ENCODE measurements at regions not wholly inside any gene's neighbourhood (a gene's known extent, or its start where the extent isn't known, plus 50 kb on each side); places are given as distances from the start of the nearest gene placed in this dataset.

GRCh38 chr1:114334297-114334696, 176.7 kb downstream of the TRIM33 start:
- DNase-seq (ENCODE audit: low read depth in 6 of 9, low spot score in 9 of 9) = peak in 2 of 9 donors; percentile 43 to 76
- no peak overlapping the region for H3K4me3 ChIP-seq (ENCODE audit: low read length in 2 of 2)

DNA sequence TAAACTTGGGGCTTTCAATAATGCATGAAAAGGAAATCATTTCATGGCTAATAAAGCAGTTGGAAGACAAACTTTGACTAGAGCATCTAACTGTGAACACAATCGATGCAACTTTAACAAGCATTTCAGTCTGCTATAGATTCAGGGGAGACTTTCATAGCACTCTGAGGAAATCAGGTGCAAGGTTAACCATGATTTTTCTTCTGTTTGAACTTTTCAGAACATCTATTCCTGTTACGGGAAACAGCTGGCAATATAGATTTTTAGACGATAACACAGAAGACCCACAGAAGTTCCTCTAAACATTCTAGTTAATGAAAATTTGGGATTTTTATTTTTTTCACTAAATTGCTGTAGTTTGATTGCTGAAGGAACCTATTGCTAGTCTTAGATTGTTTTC, 177.3 kb downstream of the TRIM33 start:
- WGBS = 11% methylated on average over 3 of the region's 3 CpGs
- Histone ChIP-seq H3K4me3 (ENCODE audit: low read length in 2 of 2) (no peak overlapping the region), H3K27me3 (ENCODE audit: control insufficient read depth in 2 of 2, insufficient read depth in 1 of 2, low read length in 1 of 2) (no peaks in the 10 kb centered on the region), H3K27ac (ENCODE audit: low read depth in 1 of 2, low read length in 1 of 2) (peak overlapping the region in 1 of 2 donors; percentile 6), H3K4me1 (ENCODE audit: control insufficient read depth in 2 of 2, insufficient read depth in 2 of 2, low read length in 2 of 2) (peaks cover 49 to 55% of the 10 kb centered on the region in 2 donors), H3K36me3 (ENCODE audit: control insufficient read depth in 2 of 2, insufficient read depth in 2 of 2, low read length in 1 of 2) (no peaks in the 10 kb centered on the region), H3K9me3 (ENCODE audit: control insufficient read depth in 2 of 2, insufficient read depth in 1 of 2, low read length in 1 of 2) (no peaks in the 10 kb centered on the region)
- peak in 1 of 9 donors; percentile 53 for DNase-seq (ENCODE audit: low read depth in 6 of 9, low spot score in 9 of 9)

More at GRCh38 chr1:114334297-114334696, 176.7 kb downstream of the TRIM33 start:
- H3K36me3 ChIP-seq (ENCODE audit: control insufficient read depth in 2 of 2, insufficient read depth in 2 of 2, low read length in 1 of 2) = no peaks in the 10 kb centered on the region
- peak overlapping the region in 1 of 2 donors; percentile 6 for H3K27ac ChIP-seq (ENCODE audit: low read depth in 1 of 2, low read length in 1 of 2)
- H3K27me3 ChIP-seq (ENCODE audit: control insufficient read depth in 2 of 2, insufficient read depth in 1 of 2, low read length in 1 of 2) = no peaks in the 10 kb centered on the region
- H3K4me1 ChIP-seq (ENCODE audit: control insufficient read depth in 2 of 2, insufficient read depth in 2 of 2, low read length in 2 of 2) = peaks cover 45 to 54% of the 10 kb centered on the region in 2 donors
- no peaks in the 10 kb centered on the region for H3K9me3 ChIP-seq (ENCODE audit: control insufficient read depth in 2 of 2, insufficient read depth in 1 of 2, low read length in 1 of 2)

DNA sequence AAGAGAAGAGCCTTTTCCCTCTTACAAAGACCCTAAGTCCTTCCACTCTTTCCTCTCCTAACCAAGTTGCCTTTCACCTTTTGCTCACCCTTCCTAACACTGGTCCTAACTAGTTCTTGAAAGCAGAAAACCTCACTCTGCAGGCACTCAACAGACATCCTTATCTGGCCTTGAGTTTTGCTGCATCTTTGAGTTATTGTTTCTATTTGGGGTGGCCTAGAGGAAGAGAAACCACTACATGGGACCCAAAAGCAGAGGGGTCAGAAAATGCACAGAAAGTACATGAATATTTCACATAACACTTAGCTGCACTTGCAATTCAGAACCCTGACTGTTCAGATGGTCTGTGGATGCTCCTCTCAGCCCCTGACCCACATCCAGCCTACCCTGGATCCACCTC, 178.3 kb upstream of the SYT6 start:
- Histone ChIP-seq H3K4me3 (ENCODE audit: low read length in 2 of 2) (no peak overlapping the region), H3K27ac (ENCODE audit: low read depth in 1 of 2, low read length in 1 of 2) (no peak overlapping the region), H3K36me3 (ENCODE audit: control insufficient read depth in 2 of 2, insufficient read depth in 2 of 2, low read length in 1 of 2) (no peaks in the 10 kb centered on the region), H3K4me1 (ENCODE audit: control insufficient read depth in 2 of 2, insufficient read depth in 2 of 2, low read length in 2 of 2) (peaks cover 54 to 61% of the 10 kb centered on the region in 2 donors), H3K27me3 (ENCODE audit: control insufficient read depth in 2 of 2, insufficient read depth in 1 of 2, low read length in 1 of 2) (no peaks in the 10 kb centered on the region), H3K9me3 (ENCODE audit: control insufficient read depth in 2 of 2, insufficient read depth in 1 of 2, low read length in 1 of 2) (no peaks in the 10 kb centered on the region)
- DNase-seq (ENCODE audit: low read depth in 6 of 9, low spot score in 9 of 9) = no peak

GRCh38 chr1:114330451-114330983, 176.8 kb upstream of the SYT6 start:
- Histone ChIP-seq H3K9me3 (ENCODE audit: control insufficient read depth in 2 of 2, insufficient read depth in 1 of 2, low read length in 1 of 2) (no peaks in the 10 kb centered on the region), H3K36me3 (ENCODE audit: control insufficient read depth in 2 of 2, insufficient read depth in 2 of 2, low read length in 1 of 2) (no peaks in the 10 kb centered on the region), H3K4me1 (ENCODE audit: control insufficient read depth in 2 of 2, insufficient read depth in 2 of 2, low read length in 2 of 2) (peaks cover 54 to 61% of the 10 kb centered on the region in 2 donors), H3K27ac (ENCODE audit: low read depth in 1 of 2, low read length in 1 of 2) (peak overlapping the region in 1 of 2 donors; percentile 88), H3K27me3 (ENCODE audit: control insufficient read depth in 2 of 2, insufficient read depth in 1 of 2, low read length in 1 of 2) (no peaks in the 10 kb centered on the region), H3K4me3 (ENCODE audit: low read length in 2 of 2) (no peak overlapping the region)
- WGBS = 64% methylated on average over 4 of the region's 4 CpGs
- peak in 4 of 9 donors; percentile 58 to 81 (median 64) for DNase-seq (ENCODE audit: low read depth in 6 of 9, low spot score in 9 of 9)

DNA sequence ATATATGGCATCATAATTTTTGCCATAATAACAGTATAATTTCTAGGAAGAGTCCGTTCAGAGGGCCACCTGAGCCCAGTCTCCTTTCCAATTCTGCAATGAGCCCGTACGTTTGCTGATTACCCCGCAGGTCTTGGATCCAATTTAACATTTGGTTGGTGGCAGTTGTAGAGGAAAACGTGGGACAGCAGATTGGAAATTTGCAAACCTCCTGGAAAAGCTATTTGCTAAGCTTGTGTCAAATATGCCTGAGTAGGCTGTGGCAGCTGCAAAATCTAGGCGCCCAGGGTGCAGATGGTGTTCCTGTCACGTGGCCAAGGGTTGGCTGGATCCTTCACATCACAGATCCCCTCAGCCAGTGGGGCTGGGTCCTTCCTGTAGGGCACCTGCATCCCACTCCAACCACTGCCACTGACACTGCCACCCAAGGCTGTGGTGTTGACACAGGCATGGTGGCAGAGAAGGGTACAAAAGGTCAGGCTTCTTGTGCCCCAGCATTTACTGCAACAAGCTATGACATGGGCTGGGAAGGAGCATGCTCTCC, 174.8 kb upstream of the SYT6 start:
- WGBS = 72% methylated on average over 7 of the region's 7 CpGs
- DNase-seq (ENCODE audit: low read depth in 6 of 9, low spot score in 9 of 9) = peak in 2 of 9 donors; percentile 53 to 67
- H3K27me3 ChIP-seq (ENCODE audit: control insufficient read depth in 2 of 2, insufficient read depth in 1 of 2, low read length in 1 of 2) = no peaks in the 10 kb centered on the region

DNA sequence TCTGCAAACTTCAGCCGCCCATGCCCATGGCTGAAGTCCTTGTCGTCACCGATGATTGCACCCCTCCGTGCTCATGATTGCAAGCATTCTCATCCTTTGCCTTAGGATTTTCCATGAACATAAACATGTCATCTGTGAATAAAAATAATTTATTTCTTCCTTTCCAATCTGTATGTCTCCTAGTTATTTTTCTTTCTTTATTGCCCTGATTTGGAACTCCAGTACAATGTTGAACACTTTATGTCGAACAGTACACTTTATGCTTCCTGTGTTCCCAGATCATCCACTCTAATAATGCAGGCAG, 170.9 kb upstream of the SYT6 start:
- Histone ChIP-seq H3K4me1 (ENCODE audit: control insufficient read depth in 2 of 2, insufficient read depth in 2 of 2, low read length in 2 of 2) (peaks cover 13 to 18% of the 10 kb centered on the region in 2 donors), H3K4me3 (ENCODE audit: low read length in 2 of 2) (no peak overlapping the region), H3K9me3 (ENCODE audit: control insufficient read depth in 2 of 2, insufficient read depth in 1 of 2, low read length in 1 of 2) (no peaks in the 10 kb centered on the region), H3K27me3 (ENCODE audit: control insufficient read depth in 2 of 2, insufficient read depth in 1 of 2, low read length in 1 of 2) (no peaks in the 10 kb centered on the region), H3K27ac (ENCODE audit: low read depth in 1 of 2, low read length in 1 of 2) (no peak overlapping the region), H3K36me3 (ENCODE audit: control insufficient read depth in 2 of 2, insufficient read depth in 2 of 2, low read length in 1 of 2) (no peaks in the 10 kb centered on the region)
- no peak for DNase-seq (ENCODE audit: low read depth in 6 of 9, low spot score in 9 of 9)
- WGBS = 96% methylated on average over 5 of the region's 5 CpGs

More for the DNA sequence above, 174.8 kb upstream of the SYT6 start:
- no peaks in the 10 kb centered on the region for H3K9me3 ChIP-seq (ENCODE audit: control insufficient read depth in 2 of 2, insufficient read depth in 1 of 2, low read length in 1 of 2)
- H3K27ac ChIP-seq (ENCODE audit: low read depth in 1 of 2, low read length in 1 of 2) = peak overlapping the region in 1 of 2 donors; percentile 59
- peaks cover 43 to 49% of the 10 kb centered on the region in 2 donors for H3K4me1 ChIP-seq (ENCODE audit: control insufficient read depth in 2 of 2, insufficient read depth in 2 of 2, low read length in 2 of 2)
- H3K36me3 ChIP-seq (ENCODE audit: control insufficient read depth in 2 of 2, insufficient read depth in 2 of 2, low read length in 1 of 2) = no peaks in the 10 kb centered on the region
- no peak overlapping the region for H3K4me3 ChIP-seq (ENCODE audit: low read length in 2 of 2)

GRCh38 chr1:114323959-114324661, 170.4 kb upstream of the SYT6 start:
- peaks cover 9 to 13% of the 10 kb centered on the region in 2 donors for H3K4me1 ChIP-seq (ENCODE audit: control insufficient read depth in 2 of 2, insufficient read depth in 2 of 2, low read length in 2 of 2)
- no peak for DNase-seq (ENCODE audit: low read depth in 6 of 9, low spot score in 9 of 9)
- H3K27me3 ChIP-seq (ENCODE audit: control insufficient read depth in 2 of 2, insufficient read depth in 1 of 2, low read length in 1 of 2) = no peaks in the 10 kb centered on the region
- H3K27ac ChIP-seq (ENCODE audit: low read depth in 1 of 2, low read length in 1 of 2) = no peak overlapping the region
- WGBS = 96% methylated on average over 15 of the region's 15 CpGs
- no peak overlapping the region for H3K4me3 ChIP-seq (ENCODE audit: low read length in 2 of 2)
- H3K36me3 ChIP-seq (ENCODE audit: control insufficient read depth in 2 of 2, insufficient read depth in 2 of 2, low read length in 1 of 2) = no peaks in the 10 kb centered on the region
- H3K9me3 ChIP-seq (ENCODE audit: control insufficient read depth in 2 of 2, insufficient read depth in 1 of 2, low read length in 1 of 2) = no peaks in the 10 kb centered on the region

- Histone ChIP-seq H3K4me3 (ENCODE audit: low read length in 2 of 2) (no peak overlapping the region), H3K36me3 (ENCODE audit: control insufficient read depth in 2 of 2, insufficient read depth in 2 of 2, low read length in 1 of 2) (no peaks in the 10 kb centered on the region), H3K9me3 (ENCODE audit: control insufficient read depth in 2 of 2, insufficient read depth in 1 of 2, low read length in 1 of 2) (no peaks in the 10 kb centered on the region), H3K27me3 (ENCODE audit: control insufficient read depth in 2 of 2, insufficient read depth in 1 of 2, low read length in 1 of 2) (no peaks in the 10 kb centered on the region), H3K4me1 (ENCODE audit: control insufficient read depth in 2 of 2, insufficient read depth in 2 of 2, low read length in 2 of 2) (peaks cover 0 to 3% of the 10 kb centered on the region in 2 donors), H3K27ac (ENCODE audit: low read depth in 1 of 2, low read length in 1 of 2) (no peak overlapping the region)
- WGBS = 94% methylated on average over 2 of the region's 2 CpGs
- DNase-seq (ENCODE audit: low read depth in 6 of 9, low spot score in 9 of 9) = no peak
These were observed 169.1 kb upstream of the SYT6 start for GRCh38 chr1:114322734-114323133.

DNA sequence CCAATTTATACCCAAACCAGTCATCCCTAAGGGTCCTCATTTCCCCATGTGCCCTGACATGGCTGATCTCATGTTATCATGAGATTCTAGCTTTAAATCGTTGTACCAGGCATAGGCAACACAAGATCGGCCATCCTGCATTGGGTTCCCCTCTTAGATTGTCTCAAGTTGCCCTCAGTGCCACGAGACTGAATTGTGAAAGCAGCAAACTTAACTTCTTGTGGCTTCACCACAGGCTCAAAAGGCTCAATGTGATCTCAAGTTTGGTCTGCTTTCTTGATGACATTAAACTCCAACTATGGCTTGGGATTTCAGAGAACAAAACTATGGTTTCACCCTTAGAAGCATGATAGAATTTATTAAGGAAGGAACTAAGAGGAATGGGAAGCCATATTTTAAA, 168.5 kb upstream of the SYT6 start:
- DNase-seq (ENCODE audit: low read depth in 6 of 9, low spot score in 9 of 9) = no peak
- WGBS = 94% methylated on average over 3 of the region's 3 CpGs

More for the DNA sequence above, 168.5 kb upstream of the SYT6 start:
- Histone ChIP-seq H3K27ac (ENCODE audit: low read depth in 1 of 2, low read length in 1 of 2) (no peak overlapping the region), H3K9me3 (ENCODE audit: control insufficient read depth in 2 of 2, insufficient read depth in 1 of 2, low read length in 1 of 2) (no peaks in the 10 kb centered on the region), H3K36me3 (ENCODE audit: control insufficient read depth in 2 of 2, insufficient read depth in 2 of 2, low read length in 1 of 2) (no peaks in the 10 kb centered on the region), H3K27me3 (ENCODE audit: control insufficient read depth in 2 of 2, insufficient read depth in 1 of 2, low read length in 1 of 2) (no peaks in the 10 kb centered on the region), H3K4me3 (ENCODE audit: low read length in 2 of 2) (no peak overlapping the region), H3K4me1 (ENCODE audit: control insufficient read depth in 2 of 2, insufficient read depth in 2 of 2, low read length in 2 of 2) (peaks cover 0 to 3% of the 10 kb centered on the region in 2 donors)
